Amygdala (tissue), 56 donors: ENCODE measurements at regions not wholly inside any gene's neighbourhood (a gene's known extent, or its start where the extent isn't known, plus 50 kb on each side); places are given as distances from the start of the nearest gene placed in this dataset.
"Not testable (repeated sequence)": the region's sequence is repeated elsewhere in the genome, so short reads cannot be mapped to it uniquely, and the experiment has no call there.

Experiments
- DNase-seq, 56 donors: peaks; one replicate each; lab custom pipeline; 2025; lab: John Stamatoyannopoulos, UW

DNA sequence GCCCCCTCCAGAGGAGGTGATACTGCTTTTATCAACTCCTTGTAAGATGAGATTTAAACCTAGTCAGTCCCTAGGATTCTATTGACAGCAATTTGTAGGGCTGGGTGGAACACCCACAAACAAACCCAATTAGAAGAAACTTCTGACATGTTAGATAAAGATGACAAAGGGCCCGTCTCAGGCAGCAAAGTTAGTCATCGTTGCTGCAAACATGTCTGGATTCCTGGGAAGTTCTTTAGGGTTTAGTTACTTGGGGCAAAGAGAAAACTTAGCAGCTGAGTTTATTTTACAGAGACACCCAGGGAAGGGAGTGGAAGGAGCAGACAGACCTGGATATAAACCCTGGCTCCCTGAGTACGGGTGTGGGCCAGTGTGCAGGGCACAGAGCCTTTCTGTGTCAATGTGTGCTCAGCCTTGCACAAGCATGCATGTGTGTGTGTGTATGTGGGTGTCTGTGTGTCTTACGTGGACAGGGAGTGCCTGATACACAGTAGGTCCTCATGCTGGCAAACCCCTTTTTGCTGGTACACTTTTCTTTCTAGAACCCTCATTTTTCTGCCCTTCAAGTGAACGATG is 130.0 kb upstream of the STX18 start:
- DNase-seq: no peak

GRCh38 chr4:4670869-4671268 is 129.0 kb upstream of the STX18 start:
- no peak for DNase-seq

GRCh38 chr4:4668355-4669210 is 126.7 kb upstream of the STX18 start:
- no peak for DNase-seq

DNA sequence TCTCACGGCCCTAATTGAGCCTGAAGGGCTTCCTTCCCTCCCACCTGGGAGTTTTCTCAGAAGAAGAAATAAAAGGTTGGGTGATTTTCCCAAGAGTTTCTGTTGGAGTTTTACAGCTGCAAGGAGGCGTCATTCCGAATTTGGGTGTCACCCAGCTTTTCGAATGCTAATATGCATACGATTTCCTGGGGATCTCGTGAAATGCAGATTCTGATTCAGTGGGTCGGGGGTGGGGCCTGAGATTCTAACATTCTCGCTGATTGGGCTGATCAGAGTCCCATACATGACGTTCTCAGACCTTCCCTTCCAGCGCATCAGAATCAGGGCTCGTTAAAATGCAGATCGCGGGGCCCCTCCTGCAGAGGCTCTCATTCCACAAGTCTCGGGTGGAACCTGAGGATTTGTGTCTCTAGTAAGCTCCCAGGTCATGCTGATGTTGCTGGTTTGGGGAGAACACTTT is 125.8 kb upstream of the STX18 start:
- DNase-seq: no peak

DNA sequence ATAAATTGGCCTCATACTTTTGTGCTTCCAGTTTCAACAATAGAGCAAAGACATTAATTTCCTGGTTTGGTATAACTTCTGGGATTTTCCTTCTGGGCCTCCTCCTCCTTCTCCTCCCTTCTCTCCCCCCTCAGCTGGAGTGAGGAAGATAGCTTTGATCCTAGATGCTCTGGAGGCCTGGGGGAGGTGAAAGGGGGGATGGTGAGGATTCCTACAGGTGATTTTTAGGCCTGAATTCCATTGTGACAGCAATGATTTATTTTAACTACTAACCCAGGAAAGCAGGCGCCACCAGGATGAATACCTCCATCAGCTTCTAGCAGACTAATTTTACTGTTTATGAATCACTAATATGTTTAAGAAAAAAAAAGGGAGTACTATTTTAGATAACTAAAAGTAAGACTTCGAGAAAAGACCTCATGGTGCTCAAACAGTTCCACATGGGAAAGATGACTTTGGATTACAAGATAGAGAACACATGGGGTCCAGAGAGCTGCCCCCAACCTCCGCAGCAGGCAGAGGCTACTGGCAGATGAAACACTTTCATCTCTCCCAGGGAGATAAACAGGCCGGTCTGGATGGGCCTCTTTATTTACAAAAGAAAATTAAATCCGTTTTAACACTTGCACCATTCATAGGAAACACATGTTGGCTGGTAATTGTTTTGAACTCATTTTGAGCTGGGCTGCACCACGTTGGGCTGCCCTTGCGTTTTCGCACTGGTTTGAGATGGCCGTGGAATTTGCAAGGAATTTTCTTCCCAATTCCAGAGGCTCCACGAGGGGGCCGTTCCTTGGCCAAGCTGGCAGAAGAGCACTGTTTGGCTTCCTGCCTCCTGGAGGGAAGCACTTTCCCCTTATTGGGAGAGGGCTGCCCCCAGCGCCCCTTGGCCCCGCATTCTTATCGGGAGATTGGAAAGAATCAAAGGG is 125.1 kb upstream of the STX18 start:
- no peak for DNase-seq

DNA sequence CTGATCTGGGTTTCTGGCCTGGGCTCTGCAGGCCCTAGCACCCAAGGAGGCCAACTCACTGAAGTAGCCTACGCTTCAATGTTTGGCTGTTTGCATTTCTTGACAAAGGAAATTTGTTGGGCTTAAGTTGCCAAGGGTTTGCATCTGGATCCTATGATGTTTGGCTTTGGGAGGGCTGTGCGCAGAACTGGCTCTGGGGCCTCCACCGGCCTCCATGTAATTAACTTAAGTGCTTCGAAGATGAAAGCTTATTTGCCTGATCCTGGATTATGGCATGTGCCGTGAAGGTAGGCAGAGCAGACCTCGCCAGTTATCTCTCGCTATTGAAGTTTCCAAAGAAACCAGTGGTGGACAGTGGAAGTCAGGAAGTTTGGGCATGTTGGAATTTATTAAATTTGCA is 124.3 kb upstream of the STX18 start:
- DNase-seq: no peak

- no peak for DNase-seq
Observed at GRCh38 chr4:4664234-4664633, 122.4 kb upstream of the STX18 start.

DNA sequence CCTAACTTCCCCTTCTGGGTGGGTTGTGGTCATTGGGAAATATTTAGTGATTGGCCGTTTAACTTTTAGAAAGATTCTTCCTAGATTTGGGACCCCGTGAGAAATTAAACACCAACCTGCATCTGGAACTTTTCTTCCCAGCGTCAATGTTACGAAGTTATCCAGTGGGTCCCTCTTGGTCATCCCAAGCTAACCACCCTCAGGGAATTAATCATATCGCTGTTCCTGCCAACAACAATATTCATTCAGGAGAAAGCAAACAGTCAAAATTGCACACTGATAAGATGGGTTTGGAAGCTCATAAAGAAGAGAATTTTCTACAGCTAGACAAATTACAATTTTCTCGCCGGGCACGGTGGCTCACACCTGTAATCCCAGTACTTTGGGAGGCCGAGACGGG is 121.2 kb upstream of the STX18 start:
- no peak for DNase-seq

DNA sequence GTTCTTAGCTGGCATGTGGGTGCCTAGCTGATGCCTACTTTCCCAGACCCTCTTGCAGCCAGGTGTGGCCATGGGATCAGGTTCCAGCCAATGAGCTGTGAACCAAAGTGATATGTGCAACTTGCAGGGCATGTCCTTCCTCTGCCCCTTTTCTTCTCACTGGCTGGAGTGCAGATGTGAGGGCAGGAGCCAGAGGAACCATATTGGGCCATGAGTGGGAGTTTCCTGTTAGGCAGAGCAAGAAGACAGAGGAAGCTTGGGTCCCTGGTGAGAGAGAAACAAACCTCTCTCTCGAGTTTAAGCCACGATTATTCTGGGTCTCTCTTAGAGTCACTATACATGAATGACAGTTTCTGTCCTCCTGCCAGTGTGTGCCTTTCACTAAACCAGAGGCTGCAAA is 120.4 kb upstream of the STX18 start:
- DNase-seq: no peak

GRCh38 chr4:4659871-4660651 is 118.2 kb upstream of the STX18 start:
- no peak for DNase-seq

GRCh38 chr4:4658052-4658451 is 116.2 kb upstream of the STX18 start:
- no peak for DNase-seq

DNA sequence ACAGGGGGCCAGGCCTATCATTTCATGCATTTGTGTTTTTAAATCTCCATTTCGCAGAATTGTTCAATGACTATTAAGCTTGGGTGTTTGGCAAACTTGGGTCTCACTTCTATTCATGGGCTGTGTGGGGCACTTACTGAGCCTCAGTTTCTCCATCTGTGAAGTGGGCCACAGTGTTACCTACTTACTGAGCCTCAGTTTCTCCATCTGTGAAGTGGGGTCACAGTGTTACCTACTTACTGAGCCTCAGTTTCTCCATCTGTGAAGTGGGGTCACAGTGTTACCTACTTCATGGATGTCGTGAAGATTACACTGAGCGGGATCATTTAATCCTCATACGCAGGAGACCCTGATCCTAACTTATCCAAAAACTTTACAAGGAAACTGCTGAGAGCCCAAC is 115.1 kb upstream of the STX18 start:
- DNase-seq: no peak

GRCh38 chr4:4655901-4656300 is 114.1 kb upstream of the STX18 start:
- DNase-seq: no peak

- DNase-seq: no peak
Observed at GRCh38 chr4:4655011-4655410, 113.2 kb upstream of the STX18 start.

- no peak for DNase-seq
Observed at GRCh38 chr4:4651811-4652755, 110.2 kb upstream of the STX18 start.

GRCh38 chr4:4647041-4647440 is 105.2 kb upstream of the STX18 start:
- DNase-seq: no peak

DNA sequence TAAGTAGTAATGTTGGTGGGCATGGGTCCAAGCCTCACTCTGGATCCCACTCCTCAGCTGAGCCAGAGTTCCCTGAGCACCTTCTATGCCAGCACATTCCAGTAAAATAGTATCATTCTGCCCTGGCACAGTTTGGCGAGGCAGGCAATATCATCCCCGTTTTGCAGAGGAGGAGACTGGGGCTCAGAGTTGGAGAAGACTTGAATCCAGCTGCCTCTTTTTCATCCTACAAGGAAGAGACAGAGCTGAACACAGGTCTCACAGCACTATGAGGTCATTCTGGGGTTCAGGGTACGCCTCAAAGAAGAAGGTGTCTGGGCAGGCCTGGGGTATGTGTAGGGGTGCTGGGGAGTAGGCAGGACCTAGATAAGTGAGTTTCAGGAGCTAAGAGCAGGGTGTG is 103.9 kb upstream of the STX18 start:
- DNase-seq: no peak

DNA sequence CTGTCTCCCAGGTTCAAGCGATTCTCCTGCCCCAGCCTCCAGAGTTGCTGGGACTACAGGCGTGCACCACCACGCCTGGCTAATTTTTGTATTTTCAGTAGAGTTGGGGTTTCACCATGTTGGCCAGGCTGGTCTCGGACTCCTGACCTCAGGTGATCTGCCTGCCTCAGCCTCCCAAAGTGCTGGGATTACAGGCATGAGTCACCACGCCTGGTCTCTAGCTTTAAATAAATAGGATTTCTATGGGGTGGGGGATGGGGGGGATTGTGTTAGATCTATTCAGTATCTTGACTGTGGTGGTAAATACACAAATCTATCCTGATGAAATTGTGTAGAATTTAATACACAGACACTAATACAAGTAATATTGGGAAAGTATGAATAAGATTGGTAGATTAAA is 102.4 kb upstream of the STX18 start:
- not testable (repeated sequence) for DNase-seq

GRCh38 chr4:4643743-4644142 is 101.9 kb upstream of the STX18 start:
- not testable (repeated sequence) for DNase-seq
